Naive thymus-derived CD4-positive, alpha-beta T cell (primary cell): ENCODE measurements at regions not wholly inside any gene's neighbourhood (a gene's known extent, or its start where the extent isn't known, plus 50 kb on each side); places are given as distances from the start of the nearest gene placed in this dataset.

Source experiments
- ATAC-seq: fragments of 150-1000 bp; cut with Tn5 transposase; 2 replicates; pipeline ENCODE4 v1.10.0; 2021; ENCODE audit warnings: mild to moderate bottlenecking, moderate library complexity
- CTCF ChIA-PET: fragments of 350-600 bp; sonication (Branson Sonifier 250); formaldehyde crosslinking; loops from one replicate; lab custom pipeline; 2021; ENCODE audit warnings: antibody characterized with exemption; lab: Charles Lee
- POLR2A ChIA-PET: fragments of 350-600 bp; sonication (Branson Sonifier 250); formaldehyde crosslinking; loops from one replicate; lab custom pipeline; 2021; ENCODE audit warnings: antibody characterized with exemption, inconsistent platforms; lab: Charles Lee
- DNase-seq, 9 donors: peaks; one replicate each; pipeline versions ENCODE4 v3.0.0 to v3.0.0-alpha.2; 2020 to 2022; ENCODE audit warnings: mixed read lengths in 1 of 9
- H3K27ac ChIP-seq: one replicate; pipeline ENCODE4 v1.7.0; 2013; ENCODE audit warnings: mild to moderate bottlenecking, low read depth, low read length, moderate library complexity
- H3K27me3 ChIP-seq, 2 donors: one replicate each; pipeline ENCODE4 v1.7.0; 2013; ENCODE audit warnings: low read length in 2 of 2, mild to moderate bottlenecking in 2 of 2, moderate library complexity in 2 of 2; ENCODE audit not compliant: control insufficient read depth in 2 of 2, insufficient read depth in 2 of 2
- H3K36me3 ChIP-seq, 3 experiments: 1 replicate in 2 of 3; 2 replicates in 1 of 3; pipeline ENCODE4 v1.7.0; 2013; ENCODE audit warnings: low read length in 3 of 3, mild to moderate bottlenecking in 3 of 3, moderate library complexity in 1 of 3; ENCODE audit not compliant: insufficient read depth in 3 of 3, control insufficient read depth in 2 of 3
- H3K4me1 ChIP-seq, 2 donors: one replicate each; pipeline ENCODE4 v1.7.0; 2013; ENCODE audit warnings: low read length in 2 of 2, mild to moderate bottlenecking in 2 of 2, moderate library complexity in 1 of 2; ENCODE audit not compliant: control insufficient read depth in 2 of 2, insufficient read depth in 2 of 2
- H3K4me3 ChIP-seq: 2 replicates; pipeline ENCODE4 v1.7.0; 2013; ENCODE audit warnings: mild to moderate bottlenecking, low read length
- H3K9me3 ChIP-seq, 3 experiments: 1 replicate in 2 of 3; 2 replicates in 1 of 3; pipeline ENCODE4 v1.7.0; 2013; ENCODE audit warnings: low read length in 3 of 3; ENCODE audit not compliant: control insufficient read depth in 2 of 3
- H3K27ac Mint-ChIP-seq, 9 donors: one replicate each; pipeline ENCODE4 v1.8.0; 2020 to 2022; ENCODE audit warnings: mixed read lengths in 9 of 9, mild to moderate bottlenecking in 8 of 9, moderate library complexity in 5 of 9, inconsistent platforms in 2 of 9
- H3K27me3 Mint-ChIP-seq, 5 donors: one replicate each; pipeline ENCODE4 v1.8.0; 2021 to 2022; ENCODE audit warnings: mixed read lengths in 5 of 5, mild to moderate bottlenecking in 1 of 5
- H3K36me3 Mint-ChIP-seq, 5 donors: one replicate each; pipeline ENCODE4 v1.8.0; 2020 to 2022; ENCODE audit warnings: mixed read lengths in 5 of 5, mild to moderate bottlenecking in 3 of 5, inconsistent platforms in 1 of 5
- H3K4me1 Mint-ChIP-seq, 7 donors: one replicate each; pipeline ENCODE4 v1.8.0; 2020 to 2022; ENCODE audit warnings: mixed read lengths in 7 of 7, mild to moderate bottlenecking in 3 of 7, inconsistent platforms in 1 of 7
- H3K4me3 Mint-ChIP-seq, 10 donors: one replicate each; pipeline ENCODE4 v1.8.0; 2020 to 2022; ENCODE audit warnings: mild to moderate bottlenecking in 10 of 10, mixed read lengths in 10 of 10, moderate library complexity in 6 of 10, inconsistent platforms in 2 of 10
- H3K9me3 Mint-ChIP-seq, 11 donors: one replicate each; pipeline ENCODE4 v1.8.0; 2020 to 2022; ENCODE audit warnings: mixed read lengths in 11 of 11, mild to moderate bottlenecking in 4 of 11, inconsistent platforms in 1 of 11, moderate library complexity in 1 of 11
- intact Hi-C, 2 donors: fragments of 100-400 bp; cut with micrococcal nuclease; formaldehyde crosslinking; loops; one replicate each; pipeline ENCODE4 v1.15.1; 2023

- ChIA-PET POLR2A (no interaction called here), CTCF (no interaction called here)
- Mint-ChIP-seq H3K36me3 (peaks cover 0 to 7% (median 5%) of the 10 kb centered on the region in 5 donors), H3K9me3 (peaks cover 0 to 19% (median 6%) of the 10 kb centered on the region in 11 donors), H3K27me3 (peaks cover 0 to 27% (median 0%) of the 10 kb centered on the region in 5 donors), H3K27ac (no peak overlapping the region), H3K4me3 (peak overlapping the region in 5 of 10 donors; percentile 4 to 78 (median 63)), H3K4me1 (peaks cover 20 to 60% (median 54%) of the 10 kb centered on the region in 7 donors)
- no peak overlapping the region for H3K4me3 ChIP-seq
- H3K27me3 ChIP-seq, result no peaks in the 10 kb centered on the region
- H3K9me3 ChIP-seq, result peaks cover 0 to 8% (median 0%) of the 10 kb centered on the region in 3 experiments
- H3K36me3 ChIP-seq, result no peaks in the 10 kb centered on the region
- no peak overlapping the region for H3K27ac ChIP-seq
- no peak for DNase-seq
- H3K4me1 ChIP-seq, result peaks cover 28 to 39% of the 10 kb centered on the region in 2 donors
- intact Hi-C loops, result loop anchor here in 1 of 2 donors (5.0 kb wide), 2 partner anchors 38 to 42 kb away; no protein-coding TSS in a partner anchor
- ATAC-seq, result no peak
Measured at GRCh38 chr9:88920645-88921044, 70.6 kb upstream of the S1PR3 start.

DNA sequence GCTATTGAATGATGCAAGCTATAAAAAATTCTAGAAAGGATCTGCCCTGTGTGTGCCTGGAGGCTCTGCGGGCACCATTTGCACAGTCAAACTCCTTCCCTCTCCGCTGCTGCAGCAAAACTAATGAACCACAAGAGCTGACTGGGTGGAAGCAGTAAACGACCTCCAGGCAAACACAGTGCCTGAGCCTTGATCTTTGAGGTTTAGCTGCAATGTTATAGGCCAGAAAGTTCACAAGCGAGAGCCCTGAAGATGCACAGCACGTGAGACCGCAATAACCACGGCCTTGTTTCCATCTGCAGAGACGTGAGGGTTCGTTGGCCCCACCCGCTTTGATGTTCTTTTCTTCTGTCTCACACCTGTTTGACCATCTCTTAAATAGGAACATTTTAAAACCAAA is 69.2 kb upstream of the S1PR3 start:
- Histone ChIP-seq H3K9me3 (peaks cover 0 to 8% (median 0%) of the 10 kb centered on the region in 3 experiments), H3K36me3 (no peaks in the 10 kb centered on the region), H3K4me3 (peak overlapping the region; percentile 26), H3K27ac (no peak overlapping the region), H3K27me3 (no peaks in the 10 kb centered on the region), H3K4me1 (peaks cover 28 to 39% of the 10 kb centered on the region in 2 donors)
- POLR2A ChIA-PET, result interaction anchor here (0.6 to 1.5 kb wide), 3 partner anchors 11 to 905 kb away, joined by 3 to 4 read pairs (median 3); no protein-coding TSS in a partner anchor
- H3K9me3 Mint-ChIP-seq, result peaks cover 0 to 18% (median 6%) of the 10 kb centered on the region in 11 donors
- ATAC-seq (peak; percentile 70), DNase-seq (peak in 7 of 9 donors; percentile 62 to 82 (median 75))
- peaks cover 0 to 7% (median 5%) of the 10 kb centered on the region in 5 donors for H3K36me3 Mint-ChIP-seq
- CTCF ChIA-PET, result interaction anchor here (1.0 to 1.5 kb wide), 2 partner anchors 75 to 79 kb away, joined by 3 to 4 read pairs; no protein-coding TSS in a partner anchor
- H3K4me1 Mint-ChIP-seq, result peaks cover 20 to 68% (median 55%) of the 10 kb centered on the region in 7 donors
- H3K4me3 Mint-ChIP-seq, result peak overlapping the region; percentile 46 to 86 (median 76)
- intact Hi-C loops, result loop anchor here in 1 of 2 donors (1.0 to 5.0 kb wide), 5 partner anchors 40 to 397 kb away; partner anchors contain the start of gene SECISBP2
- H3K27ac Mint-ChIP-seq, result peak overlapping the region in 8 of 9 donors; percentile 25 to 88 (median 60)
- H3K27me3 Mint-ChIP-seq, result peaks cover 0 to 31% (median 0%) of the 10 kb centered on the region in 5 donors

- intact Hi-C loops, result loop anchor here in 1 of 2 donors (2.0 to 5.0 kb wide), 4 partner anchors 39 to 396 kb away; partner anchors contain the start of gene SECISBP2
- peaks cover 20 to 75% (median 61%) of the 10 kb centered on the region in 7 donors for H3K4me1 Mint-ChIP-seq
Measured at GRCh38 chr9:88923092-88923491, 68.2 kb upstream of the S1PR3 start.

GRCh38 chr9:88923653-88924288 is 67.5 kb upstream of the S1PR3 start:
- intact Hi-C loops, result loop anchor here in 1 of 2 donors (2.0 to 5.0 kb wide), 4 partner anchors 39 to 395 kb away; partner anchors contain the start of gene SECISBP2
- Histone ChIP-seq H3K9me3 (peaks cover 0 to under 1% (median 0%) of the 10 kb centered on the region in 3 experiments), H3K4me3 (no peak overlapping the region), H3K4me1 (peaks cover 28 to 39% of the 10 kb centered on the region in 2 donors), H3K27ac (no peak overlapping the region), H3K36me3 (no peaks in the 10 kb centered on the region), H3K27me3 (no peaks in the 10 kb centered on the region)
- Mint-ChIP-seq H3K4me1 (peaks cover 20 to 75% (median 61%) of the 10 kb centered on the region in 7 donors), H3K4me3 (peak overlapping the region in 7 of 10 donors; percentile 15 to 77 (median 68)), H3K36me3 (peaks cover 0 to 7% (median 5%) of the 10 kb centered on the region in 5 donors), H3K27me3 (peaks cover 0 to 31% (median 0%) of the 10 kb centered on the region in 5 donors), H3K27ac (peak overlapping the region in 2 of 9 donors; percentile 8 to 62), H3K9me3 (peaks cover 0 to 10% (median 5%) of the 10 kb centered on the region in 11 donors)
- ChIA-PET CTCF (no interaction called here), POLR2A (interaction anchor here (0.6 to 1.5 kb wide), 2 partner anchors 9 to 13 kb away, joined by 3 to 4 read pairs; no protein-coding TSS in a partner anchor)
- ATAC-seq (peak; percentile 84), DNase-seq (peak in 3 of 9 donors; percentile 18 to 19 (median 19))

More at GRCh38 chr9:88923092-88923491, 68.2 kb upstream of the S1PR3 start:
- Histone ChIP-seq H3K27ac (no peak overlapping the region), H3K27me3 (no peaks in the 10 kb centered on the region), H3K4me1 (peaks cover 28 to 39% of the 10 kb centered on the region in 2 donors), H3K9me3 (peaks cover 0 to 7% (median 0%) of the 10 kb centered on the region in 3 experiments), H3K36me3 (no peaks in the 10 kb centered on the region), H3K4me3 (no peak overlapping the region)
- peak overlapping the region in 6 of 9 donors; percentile 33 to 88 (median 68) for H3K27ac Mint-ChIP-seq
- H3K4me3 Mint-ChIP-seq, result peak overlapping the region in 9 of 10 donors; percentile 10 to 86 (median 74)
- no peak for ATAC-seq
- H3K9me3 Mint-ChIP-seq, result peaks cover 0 to 10% (median 6%) of the 10 kb centered on the region in 11 donors
- peaks cover 0 to 31% (median 0%) of the 10 kb centered on the region in 5 donors for H3K27me3 Mint-ChIP-seq
- peak in 1 of 9 donors; percentile 2 for DNase-seq
- peaks cover 0 to 7% (median 5%) of the 10 kb centered on the region in 5 donors for H3K36me3 Mint-ChIP-seq
- POLR2A ChIA-PET, result interaction anchor here (1.5 kb wide), 1 partner anchor 10 kb away, joined by 4 read pairs; no protein-coding TSS in a partner anchor
- CTCF ChIA-PET, result interaction anchor here (1.5 kb wide), 1 partner anchor 78 kb away, joined by 4 read pairs; no protein-coding TSS in a partner anchor

GRCh38 chr9:88925481-88925880 is 65.8 kb upstream of the S1PR3 start:
- Histone ChIP-seq H3K36me3 (no peaks in the 10 kb centered on the region), H3K9me3 (peaks cover 0 to under 1% (median 0%) of the 10 kb centered on the region in 3 experiments), H3K27ac (no peak overlapping the region), H3K4me3 (no peak overlapping the region), H3K27me3 (no peaks in the 10 kb centered on the region), H3K4me1 (peaks cover 28 to 35% of the 10 kb centered on the region in 2 donors)
- Mint-ChIP-seq H3K27ac (peak overlapping the region in 1 of 9 donors; percentile 32), H3K4me1 (peaks cover 20 to 61% (median 50%) of the 10 kb centered on the region in 7 donors), H3K36me3 (peaks cover 0 to 2% (median 0%) of the 10 kb centered on the region in 5 donors), H3K4me3 (no peak overlapping the region), H3K27me3 (peaks cover 0 to 29% (median 0%) of the 10 kb centered on the region in 5 donors), H3K9me3 (peaks cover 0 to 5% (median 1%) of the 10 kb centered on the region in 11 donors)
- CTCF ChIA-PET, result no interaction called here
- intact Hi-C loops, result no loop called here
- ATAC-seq, result no peak
- POLR2A ChIA-PET, result no interaction called here
- no peak for DNase-seq
